B cell (primary cell): ENCODE measurements at regions not wholly inside any gene's neighbourhood (a gene's known extent, or its start where the extent isn't known, plus 50 kb on each side); places are given as distances from the start of the nearest gene placed in this dataset.
"Not testable (repeated sequence)": the region's sequence is repeated elsewhere in the genome, so short reads cannot be mapped to it uniquely, and the experiment has no call there.

ENCODE experiments used
- EZH2 ChIP-seq: IDR thresholded peaks from 2 replicates; pipeline ENCODE4 v1.6.1; 2012; ENCODE audit warnings: borderline replicate concordance, low read depth, mild to moderate bottlenecking, moderate library complexity, low read length; ENCODE audit not compliant: insufficient read depth, poor library complexity, severe bottlenecking
- TF ChIP-seq, protein P1 (sequence below): fragments of 200-600 bp; IDR thresholded peaks from one replicate; pipeline ENCODE4 v1.8.0; 2022; ENCODE audit warnings: antibody characterized with exemption, mild to moderate bottlenecking

DNA sequence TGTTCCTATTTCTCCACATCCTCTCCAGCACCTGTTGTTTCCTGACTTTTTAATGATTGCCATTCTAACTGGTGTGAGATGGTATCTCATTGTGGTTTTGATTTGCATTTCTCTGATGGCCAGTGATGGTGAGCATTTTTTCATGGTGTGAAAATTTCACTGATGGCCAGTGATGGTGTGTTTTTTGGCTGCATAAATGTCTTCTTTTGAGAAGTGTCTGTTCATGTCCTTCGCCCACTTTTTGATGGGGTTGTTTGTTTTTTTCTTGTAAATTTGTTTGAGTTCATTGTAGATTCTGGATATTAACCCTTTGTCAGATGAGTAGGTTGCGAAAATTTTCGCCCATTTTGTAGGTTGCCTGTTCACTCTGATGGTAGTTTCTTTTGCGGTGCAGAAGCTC, 142.2 kb upstream of the ELL2 start:
- TF ChIP-seq, protein P1, sequence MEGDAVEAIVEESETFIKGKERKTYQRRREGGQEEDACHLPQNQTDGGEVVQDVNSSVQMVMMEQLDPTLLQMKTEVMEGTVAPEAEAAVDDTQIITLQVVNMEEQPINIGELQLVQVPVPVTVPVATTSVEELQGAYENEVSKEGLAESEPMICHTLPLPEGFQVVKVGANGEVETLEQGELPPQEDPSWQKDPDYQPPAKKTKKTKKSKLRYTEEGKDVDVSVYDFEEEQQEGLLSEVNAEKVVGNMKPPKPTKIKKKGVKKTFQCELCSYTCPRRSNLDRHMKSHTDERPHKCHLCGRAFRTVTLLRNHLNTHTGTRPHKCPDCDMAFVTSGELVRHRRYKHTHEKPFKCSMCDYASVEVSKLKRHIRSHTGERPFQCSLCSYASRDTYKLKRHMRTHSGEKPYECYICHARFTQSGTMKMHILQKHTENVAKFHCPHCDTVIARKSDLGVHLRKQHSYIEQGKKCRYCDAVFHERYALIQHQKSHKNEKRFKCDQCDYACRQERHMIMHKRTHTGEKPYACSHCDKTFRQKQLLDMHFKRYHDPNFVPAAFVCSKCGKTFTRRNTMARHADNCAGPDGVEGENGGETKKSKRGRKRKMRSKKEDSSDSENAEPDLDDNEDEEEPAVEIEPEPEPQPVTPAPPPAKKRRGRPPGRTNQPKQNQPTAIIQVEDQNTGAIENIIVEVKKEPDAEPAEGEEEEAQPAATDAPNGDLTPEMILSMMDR, result not testable (repeated sequence)
- TF ChIP-seq EZH2, result not testable (repeated sequence)
